HG03095 (cell line): ENCODE measurements at regions not wholly inside any gene's neighbourhood (a gene's known extent, or its start where the extent isn't known, plus 50 kb on each side); places are given as distances from the start of the nearest gene placed in this dataset.

Experiments
- ATAC-seq: cut with Tn5 transposase; IDR thresholded peaks from one replicate; pipeline ENCODE4 v1.9.1; 2021; ENCODE audit warnings: moderate library complexity; ENCODE audit not compliant: unreplicated experiment

GRCh38 chr2:177131858-177132257 lies 80.7 kb upstream of the HNRNPA3 start:
- no peak for ATAC-seq

DNA sequence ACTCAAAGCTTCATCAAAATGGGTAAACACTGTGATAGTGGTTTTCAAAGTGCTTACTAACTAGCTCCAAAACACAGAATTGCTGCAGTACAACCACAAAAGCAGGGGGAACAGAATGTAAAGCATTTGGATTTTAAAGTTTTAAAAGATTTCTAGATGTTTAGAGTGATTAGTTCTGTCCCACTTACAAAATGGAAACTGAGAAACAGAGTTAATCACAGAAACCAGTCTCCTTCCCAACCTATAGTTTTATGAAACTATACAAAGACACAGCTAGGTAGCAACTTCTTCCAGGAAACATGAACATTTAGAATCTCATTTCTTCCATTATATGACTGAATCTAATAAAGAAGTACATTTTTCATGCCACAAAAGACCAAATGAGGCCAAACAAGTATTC lies 73.8 kb upstream of the HNRNPA3 start:
- no peak for ATAC-seq

DNA sequence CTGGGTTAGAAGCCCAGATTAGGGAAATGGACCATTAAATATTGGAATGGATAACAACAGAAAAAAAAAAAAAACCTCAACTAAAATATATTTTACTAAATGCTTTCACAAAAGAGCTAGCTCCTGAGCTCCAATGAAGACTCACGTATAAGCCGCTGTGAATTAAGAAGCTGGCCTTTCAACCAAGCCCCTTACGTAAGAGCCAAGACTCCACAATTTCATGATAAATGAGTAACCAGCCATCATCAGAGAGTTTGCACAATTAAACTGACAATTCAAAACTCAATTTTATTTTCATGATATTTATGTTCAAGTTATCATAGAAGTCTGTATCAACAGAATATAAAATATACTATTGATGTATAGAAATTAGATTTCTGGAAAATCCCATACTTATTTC lies 70.7 kb upstream of the HNRNPA3 start:
- no peak for ATAC-seq

DNA sequence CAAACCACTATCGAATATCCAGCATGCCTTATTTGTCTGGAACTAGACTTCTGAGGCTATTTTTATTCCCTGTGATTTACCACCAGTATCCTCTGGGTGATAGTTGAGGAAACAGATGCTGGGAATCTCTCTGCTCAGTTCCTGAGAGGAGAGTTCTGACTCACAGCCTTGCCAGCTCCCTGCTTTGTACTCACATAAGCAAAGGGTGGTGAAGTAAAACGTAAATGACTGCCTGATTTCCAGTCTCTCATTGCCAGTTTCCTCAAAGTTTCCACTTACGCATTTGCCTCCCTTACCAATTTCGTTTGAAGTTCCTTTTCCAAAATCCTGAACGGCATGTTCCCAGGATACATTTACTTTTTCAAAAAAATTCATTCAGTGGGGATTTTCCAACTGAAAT lies 69.2 kb upstream of the HNRNPA3 start:
- ATAC-seq: no peak

- ATAC-seq: peak; percentile 53
Measured at GRCh38 chr2:177147093-177147694, 65.4 kb upstream of the HNRNPA3 start.

GRCh38 chr2:177147834-177148445 lies 64.7 kb upstream of the HNRNPA3 start:
- ATAC-seq: no peak

DNA sequence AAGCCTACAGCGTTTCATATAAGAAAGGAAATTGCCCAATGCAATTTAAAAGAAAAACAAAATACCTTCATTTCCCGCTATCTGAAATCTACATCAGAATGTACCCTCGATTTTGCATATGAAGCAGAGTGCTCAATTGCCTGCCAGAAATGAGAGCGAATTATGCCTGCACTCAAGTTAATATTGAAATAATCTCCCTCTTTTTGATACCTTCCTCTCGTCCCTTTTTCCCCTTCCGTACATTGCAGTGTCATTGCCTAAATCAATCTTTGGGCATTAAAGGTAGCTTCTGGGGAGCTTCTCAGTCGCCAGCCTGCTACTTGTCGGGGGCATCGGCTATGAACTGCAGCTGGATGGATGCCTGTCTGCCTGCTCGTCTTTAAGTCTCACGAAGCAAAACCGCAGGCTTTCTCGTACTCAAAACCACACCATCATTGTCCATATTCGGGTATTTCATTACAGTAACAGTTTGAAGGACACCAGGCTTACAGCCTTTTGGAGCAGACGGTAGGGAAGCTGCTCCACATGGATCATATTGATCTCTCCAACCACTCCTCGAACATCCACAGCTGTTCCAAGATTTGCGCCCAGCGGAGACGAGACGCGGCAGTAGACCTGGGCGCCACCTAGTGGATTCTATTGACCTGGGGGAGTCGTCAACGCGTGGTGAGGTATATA lies 64.0 kb upstream of the HNRNPA3 start:
- ATAC-seq: peak; percentile 85

DNA sequence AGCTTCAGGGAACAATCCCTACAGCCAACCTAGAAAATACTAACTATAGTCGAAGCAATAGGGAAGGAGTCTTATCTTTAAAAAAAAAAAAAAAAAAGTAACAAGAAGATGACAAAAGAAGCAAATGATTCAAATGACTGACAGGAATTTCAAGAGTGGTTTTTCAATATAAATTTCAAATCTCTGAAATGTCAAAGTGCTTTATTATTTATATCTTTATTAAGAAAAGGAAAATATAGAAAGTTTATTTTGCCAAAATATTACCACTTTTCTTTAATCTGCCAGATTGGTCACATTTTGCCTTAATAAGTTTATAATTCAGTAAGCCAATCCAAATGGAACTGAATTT lies 63.5 kb upstream of the HNRNPA3 start:
- ATAC-seq: no peak

GRCh38 chr2:177153805-177154204 lies 58.8 kb upstream of the HNRNPA3 start:
- no peak for ATAC-seq

DNA sequence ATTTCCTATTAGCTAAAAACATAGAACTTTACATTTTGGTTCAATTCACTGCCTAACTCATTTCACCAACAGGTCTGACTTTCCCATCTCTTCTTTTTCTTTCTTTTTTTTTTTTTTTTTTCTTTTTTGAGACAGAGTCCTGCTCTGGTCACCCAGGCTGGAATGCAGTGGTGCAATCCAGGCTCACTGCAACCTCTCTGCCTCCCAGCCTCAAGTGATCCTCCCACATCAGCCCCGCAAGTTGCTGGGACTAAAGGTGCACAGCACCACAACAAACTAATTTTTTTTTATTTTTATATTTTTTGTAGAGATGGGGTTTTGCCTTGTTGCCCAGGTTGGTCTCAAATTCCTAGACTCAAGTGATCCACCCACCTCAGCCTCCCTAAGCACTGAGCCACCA lies 57.8 kb upstream of the HNRNPA3 start:
- no peak for ATAC-seq

DNA sequence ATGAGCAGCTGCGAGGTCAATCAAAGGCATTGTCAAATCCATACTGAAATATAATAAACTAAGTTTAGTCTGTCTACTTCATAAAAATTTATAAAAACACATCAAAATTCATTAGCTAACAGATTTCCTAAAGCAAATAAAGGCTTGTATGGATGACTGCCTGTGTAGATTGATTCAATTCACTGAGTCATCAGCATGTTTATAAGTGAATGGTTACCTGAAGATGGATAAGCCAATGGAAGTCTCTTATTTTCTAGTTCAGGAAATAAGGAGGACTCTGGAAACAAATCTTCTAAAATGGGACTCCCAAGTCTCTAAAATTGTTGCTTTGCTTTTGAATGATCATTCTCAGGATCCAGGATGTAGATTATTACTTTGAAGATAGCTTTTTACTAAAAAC lies 57.0 kb upstream of the HNRNPA3 start:
- no peak for ATAC-seq

DNA sequence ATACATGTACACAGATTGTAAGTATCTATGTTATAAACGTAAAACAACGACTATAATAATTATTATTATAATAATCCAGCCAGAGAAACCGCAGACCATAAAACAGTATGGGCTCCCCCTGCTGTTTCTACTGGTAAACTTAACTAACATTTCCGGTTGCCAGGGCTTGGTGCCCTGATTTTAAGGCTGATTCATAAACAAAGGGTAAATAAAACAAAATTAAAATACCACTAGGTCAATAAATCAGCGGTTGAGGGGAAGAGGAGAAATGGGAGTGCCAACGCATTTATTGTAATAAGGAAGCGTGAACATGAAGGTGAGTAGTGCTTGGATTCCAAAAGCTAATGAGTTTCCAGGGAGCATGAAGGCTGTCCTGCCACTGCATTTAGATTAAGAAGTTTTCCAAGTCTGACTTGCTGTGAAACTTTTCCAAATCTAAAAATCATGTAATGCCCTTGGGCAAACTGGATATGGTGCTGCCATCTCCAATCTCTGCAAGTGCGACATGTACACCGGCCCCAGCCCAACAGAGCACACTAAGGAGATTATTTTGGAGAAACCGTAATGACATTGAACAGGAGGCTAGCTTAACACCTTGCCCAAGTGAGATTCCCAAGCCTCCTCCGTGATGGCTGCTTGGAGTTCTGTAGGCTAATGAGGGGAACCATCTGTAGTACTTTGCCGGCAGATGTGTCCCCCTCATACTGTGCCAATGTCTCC lies 50.7 kb upstream of the HNRNPA3 start:
- no peak for ATAC-seq
